ENCODE measurements at regions not wholly inside any gene's neighbourhood (a gene's known extent, or its start where the extent isn't known, plus 50 kb on each side); places are given as distances from the start of the nearest gene placed in this dataset.

DNA sequence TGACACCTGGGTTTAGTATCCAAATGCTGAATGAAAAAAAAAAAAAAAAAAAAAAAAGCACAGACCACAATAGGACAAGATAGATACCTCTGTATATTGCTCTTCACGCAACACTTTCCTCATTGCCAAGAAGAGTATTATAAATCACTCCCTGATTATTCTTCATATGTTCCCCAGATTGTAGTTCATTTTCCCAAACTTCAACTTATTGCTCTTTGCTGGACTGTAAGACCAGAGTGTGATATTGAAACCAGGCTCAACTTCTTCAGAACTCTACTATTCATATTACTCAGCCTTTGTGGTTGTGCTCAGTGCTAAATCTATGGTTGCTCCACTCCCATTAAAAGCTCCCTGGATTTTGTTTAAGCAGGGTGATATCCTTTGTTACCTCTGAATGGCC lies 180.4 kb downstream of the NTMT2 start:
- no peak overlapping the region for H3K27ac Mint-ChIP-seq (ENCODE audit: unreplicated experiment)
- H3K36me3 Mint-ChIP-seq (ENCODE audit: low read depth) = no peaks in the 10 kb centered on the region
- no peak overlapping the region for H3K4me3 Mint-ChIP-seq
- DNase-seq (ENCODE audit: low read depth, low spot score) = no peak
- no peaks in the 10 kb centered on the region for H3K9me3 Mint-ChIP-seq
- TF ChIP-seq, protein P1, sequence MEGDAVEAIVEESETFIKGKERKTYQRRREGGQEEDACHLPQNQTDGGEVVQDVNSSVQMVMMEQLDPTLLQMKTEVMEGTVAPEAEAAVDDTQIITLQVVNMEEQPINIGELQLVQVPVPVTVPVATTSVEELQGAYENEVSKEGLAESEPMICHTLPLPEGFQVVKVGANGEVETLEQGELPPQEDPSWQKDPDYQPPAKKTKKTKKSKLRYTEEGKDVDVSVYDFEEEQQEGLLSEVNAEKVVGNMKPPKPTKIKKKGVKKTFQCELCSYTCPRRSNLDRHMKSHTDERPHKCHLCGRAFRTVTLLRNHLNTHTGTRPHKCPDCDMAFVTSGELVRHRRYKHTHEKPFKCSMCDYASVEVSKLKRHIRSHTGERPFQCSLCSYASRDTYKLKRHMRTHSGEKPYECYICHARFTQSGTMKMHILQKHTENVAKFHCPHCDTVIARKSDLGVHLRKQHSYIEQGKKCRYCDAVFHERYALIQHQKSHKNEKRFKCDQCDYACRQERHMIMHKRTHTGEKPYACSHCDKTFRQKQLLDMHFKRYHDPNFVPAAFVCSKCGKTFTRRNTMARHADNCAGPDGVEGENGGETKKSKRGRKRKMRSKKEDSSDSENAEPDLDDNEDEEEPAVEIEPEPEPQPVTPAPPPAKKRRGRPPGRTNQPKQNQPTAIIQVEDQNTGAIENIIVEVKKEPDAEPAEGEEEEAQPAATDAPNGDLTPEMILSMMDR (conservative IDR thresholded peaks at IDR 0.05) = no peak
- no peaks in the 10 kb centered on the region for H3K27me3 Mint-ChIP-seq (ENCODE audit: low read depth)
- no peaks in the 10 kb centered on the region for H3K4me1 Mint-ChIP-seq

DNA sequence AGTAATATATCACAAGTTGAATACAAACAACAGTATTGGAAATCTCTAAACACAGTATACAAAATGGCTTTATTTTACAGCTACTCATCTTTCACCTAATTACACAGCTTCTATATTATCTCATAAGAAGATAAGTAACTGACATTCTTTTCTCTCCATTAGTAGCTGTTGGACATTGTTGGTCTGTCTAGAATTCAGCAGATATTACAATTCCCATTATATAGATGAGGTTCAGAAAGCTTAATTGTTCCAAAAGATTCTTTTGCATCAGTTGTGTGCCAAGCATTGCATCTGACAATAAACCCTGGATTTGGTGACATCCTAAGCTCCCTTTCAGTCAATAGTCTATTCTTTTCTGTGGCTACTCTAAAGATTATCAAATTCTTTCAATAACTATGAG lies 187.0 kb downstream of the NTMT2 start:
- H3K36me3 Mint-ChIP-seq (ENCODE audit: low read depth) = no peaks in the 10 kb centered on the region
- TF ChIP-seq, protein P1 (conservative IDR thresholded peaks at IDR 0.05) = no peak
- DNase-seq (ENCODE audit: low read depth, low spot score) = no peak
- no peak overlapping the region for H3K4me3 Mint-ChIP-seq
- no peak overlapping the region for H3K27ac Mint-ChIP-seq (ENCODE audit: unreplicated experiment)
- no peaks in the 10 kb centered on the region for H3K27me3 Mint-ChIP-seq (ENCODE audit: low read depth)
- no peaks in the 10 kb centered on the region for H3K4me1 Mint-ChIP-seq
- peaks cover 5% of the 10 kb centered on the region for H3K9me3 Mint-ChIP-seq

DNA sequence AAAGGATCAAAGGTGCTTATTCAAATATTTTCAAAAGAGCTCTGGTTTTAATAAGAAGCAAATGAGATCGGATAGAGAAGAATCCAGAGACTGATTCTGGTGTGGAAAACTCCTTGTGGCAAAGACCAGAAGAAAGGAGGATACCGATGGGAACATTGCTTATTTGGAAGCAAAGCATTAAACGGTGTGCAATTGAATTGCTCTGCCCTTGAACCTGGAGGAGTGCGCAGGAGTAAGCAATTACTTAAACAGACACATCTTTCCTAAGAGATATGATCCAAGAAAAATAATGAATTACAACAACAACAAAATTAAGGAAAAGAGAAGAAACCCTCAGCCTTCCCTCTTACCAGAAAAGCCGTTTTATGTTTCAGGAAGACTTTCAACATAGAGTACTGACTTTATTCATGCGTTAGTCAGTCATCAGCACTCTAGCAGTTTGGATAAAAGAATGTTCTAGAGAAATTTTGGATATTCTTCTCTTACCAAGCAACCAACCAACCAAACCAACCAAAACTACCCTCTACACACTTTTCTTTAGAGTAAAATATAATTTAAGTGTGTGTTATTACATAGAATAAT lies 191.7 kb downstream of the NTMT2 start:
- no peak overlapping the region for H3K27ac Mint-ChIP-seq (ENCODE audit: unreplicated experiment)
- H3K36me3 Mint-ChIP-seq (ENCODE audit: low read depth) = no peaks in the 10 kb centered on the region
- no peaks in the 10 kb centered on the region for H3K4me1 Mint-ChIP-seq
- no peak for DNase-seq (ENCODE audit: low read depth, low spot score)
- no peaks in the 10 kb centered on the region for H3K27me3 Mint-ChIP-seq (ENCODE audit: low read depth)
- H3K9me3 Mint-ChIP-seq = peaks cover 5% of the 10 kb centered on the region
- TF ChIP-seq, protein P1 (conservative IDR thresholded peaks at IDR 0.05) = no peak
- H3K4me3 Mint-ChIP-seq = no peak overlapping the region

DNA sequence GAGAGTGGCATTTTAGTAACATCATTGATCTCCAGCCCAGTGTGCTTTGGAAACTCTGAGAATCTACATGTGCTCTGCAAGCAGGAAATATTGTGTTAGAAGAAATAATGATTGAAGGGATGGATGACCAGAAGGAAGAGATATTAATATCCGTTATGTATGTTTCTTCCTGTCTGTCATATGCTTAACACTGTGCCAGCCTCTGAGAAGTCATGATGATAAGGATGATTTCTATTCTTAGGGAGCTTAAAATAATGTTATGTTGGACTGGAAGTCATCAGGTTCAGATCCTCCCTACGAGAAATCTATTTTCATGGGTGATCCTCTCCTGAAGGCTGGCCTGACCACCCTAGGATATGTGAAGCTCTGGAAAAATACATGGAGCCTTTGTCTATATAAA lies 192.4 kb upstream of the GORAB start:
- Mint-ChIP-seq H3K9me3 (peaks cover under 1% of the 10 kb centered on the region), H3K27me3 (ENCODE audit: low read depth) (peaks cover 5% of the 10 kb centered on the region), H3K36me3 (ENCODE audit: low read depth) (no peaks in the 10 kb centered on the region), H3K4me1 (no peaks in the 10 kb centered on the region), H3K27ac (ENCODE audit: unreplicated experiment) (no peak overlapping the region), H3K4me3 (no peak overlapping the region)
- DNase-seq (ENCODE audit: low read depth, low spot score) = no peak
- TF ChIP-seq, protein P1 (conservative IDR thresholded peaks at IDR 0.05) = no peak

DNA sequence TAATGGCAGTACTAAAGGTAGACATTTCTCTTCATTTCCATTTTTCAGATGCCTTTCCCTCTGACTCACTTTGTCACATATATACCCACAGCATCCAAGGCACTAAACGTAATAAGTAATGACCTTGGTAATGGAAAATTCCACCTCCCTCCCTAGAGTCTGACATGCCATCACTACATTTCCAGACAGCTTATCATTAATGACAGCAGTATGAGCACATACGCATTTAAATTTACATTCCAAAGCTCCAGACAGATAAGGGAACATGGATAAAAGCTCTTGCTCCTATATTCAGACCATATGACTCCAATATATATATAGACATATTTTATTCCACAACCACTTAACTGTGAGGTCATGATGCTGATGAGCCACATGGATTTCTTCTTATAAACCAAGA lies 191.7 kb upstream of the GORAB start:
- H3K4me1 Mint-ChIP-seq = no peaks in the 10 kb centered on the region
- TF ChIP-seq, protein P1 (conservative IDR thresholded peaks at IDR 0.05) = no peak

More for the DNA sequence above, 191.7 kb upstream of the GORAB start:
- Mint-ChIP-seq H3K27ac (ENCODE audit: unreplicated experiment) (no peak overlapping the region), H3K36me3 (ENCODE audit: low read depth) (no peaks in the 10 kb centered on the region), H3K9me3 (no peaks in the 10 kb centered on the region), H3K27me3 (ENCODE audit: low read depth) (peaks cover 8% of the 10 kb centered on the region), H3K4me3 (no peak overlapping the region)
- DNase-seq (ENCODE audit: low read depth, low spot score) = no peak

Measured in neural crest cell (in vitro differentiated cells).